ENCODE measurements at regions not wholly inside any gene's neighbourhood (a gene's known extent, or its start where the extent isn't known, plus 50 kb on each side); places are given as distances from the start of the nearest gene placed in this dataset.

DNA sequence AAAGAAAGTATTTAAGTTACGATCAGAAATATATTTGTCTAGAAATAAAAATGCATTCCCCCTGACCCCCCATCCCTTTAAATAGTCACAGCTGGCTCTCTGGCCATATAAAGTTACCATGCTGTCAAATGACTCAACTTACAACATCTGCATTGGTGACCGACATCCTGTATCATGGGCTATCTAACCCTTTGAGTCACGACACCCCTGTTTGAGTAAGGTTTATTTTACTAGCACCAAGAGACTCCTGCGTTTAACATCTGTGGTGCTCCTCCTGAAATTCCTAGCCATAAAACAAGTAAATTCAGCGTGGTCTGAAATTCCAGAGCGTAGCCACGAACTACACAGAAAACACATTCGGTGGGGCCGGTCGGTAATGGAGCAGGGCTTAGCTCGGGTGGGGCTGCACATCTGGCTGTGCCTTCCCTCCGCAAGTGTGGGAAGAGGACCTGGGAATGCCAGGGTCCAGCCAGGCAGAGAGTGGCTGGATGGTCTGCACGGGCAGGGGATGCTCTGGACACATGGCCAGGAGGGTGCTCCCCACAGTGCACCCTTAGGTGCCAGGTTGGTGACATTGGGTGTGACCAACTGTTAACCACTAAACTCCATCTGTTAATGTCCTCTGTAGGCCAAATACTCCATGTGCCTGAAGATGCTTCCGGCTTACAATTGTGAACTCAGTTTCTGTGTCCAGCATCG lies 53.0 kb upstream of the CLDN14 start:
- WGBS, 2 experiments (ENCODE audit: insufficient coverage in 2 of 2): 92 to 94% methylated on average over 13 to 14 of the region's 15 CpGs
- no peaks in the 10 kb centered on the region for H3K4me1 ChIP-seq (ENCODE audit: control insufficient read depth, insufficient read depth, low read length, poor library complexity, severe bottlenecking)
- no peaks in the 10 kb centered on the region for H3K9me3 ChIP-seq (ENCODE audit: control insufficient read depth, low read length)
- no peaks in the 10 kb centered on the region for H3K36me3 ChIP-seq (ENCODE audit: control insufficient read depth, insufficient read depth, low read length)
- H3K27ac ChIP-seq (ENCODE audit: low read depth, low read length, severe bottlenecking): no peak overlapping the region
- no peak overlapping the region for H3K4me3 ChIP-seq (ENCODE audit: extremely low read depth, insufficient read depth, low read length, poor library complexity, severe bottlenecking)

DNA sequence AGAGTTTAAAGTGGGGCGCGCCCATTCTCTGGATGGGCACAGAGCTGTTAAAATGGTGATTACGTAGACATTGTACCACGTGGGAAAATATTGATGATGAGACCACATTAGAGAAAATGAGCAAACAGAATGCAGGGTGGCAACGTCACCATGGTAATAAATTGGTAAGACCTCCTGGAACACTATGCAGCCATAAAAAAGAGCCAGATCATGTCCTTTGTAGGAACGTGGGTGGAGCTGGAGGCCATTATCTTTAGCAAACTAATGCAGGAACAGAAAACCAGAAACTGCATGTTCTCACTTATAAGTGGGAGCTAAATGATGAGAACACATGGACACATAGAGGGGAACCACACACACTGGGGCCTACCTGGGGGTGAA lies 53.5 kb upstream of the CLDN14 start:
- WGBS, 2 experiments (ENCODE audit: insufficient coverage in 2 of 2): 78 to 90% methylated on average over 5 to 6 of the region's 6 CpGs
- no peak overlapping the region for H3K4me3 ChIP-seq (ENCODE audit: extremely low read depth, insufficient read depth, low read length, poor library complexity, severe bottlenecking)
- no peak overlapping the region for H3K27ac ChIP-seq (ENCODE audit: low read depth, low read length, severe bottlenecking)
- H3K36me3 ChIP-seq (ENCODE audit: control insufficient read depth, insufficient read depth, low read length): no peaks in the 10 kb centered on the region
- no peaks in the 10 kb centered on the region for H3K9me3 ChIP-seq (ENCODE audit: control insufficient read depth, low read length)
- no peaks in the 10 kb centered on the region for H3K4me1 ChIP-seq (ENCODE audit: control insufficient read depth, insufficient read depth, low read length, poor library complexity, severe bottlenecking)

GRCh38 chr21:36534656-36535055 lies 54.7 kb upstream of the CLDN14 start:
- Histone ChIP-seq H3K9me3 (ENCODE audit: control insufficient read depth, low read length) (no peaks in the 10 kb centered on the region), H3K27ac (ENCODE audit: low read depth, low read length, severe bottlenecking) (no peak overlapping the region), H3K4me3 (ENCODE audit: extremely low read depth, insufficient read depth, low read length, poor library complexity, severe bottlenecking) (no peak overlapping the region), H3K4me1 (ENCODE audit: control insufficient read depth, insufficient read depth, low read length, poor library complexity, severe bottlenecking) (no peaks in the 10 kb centered on the region), H3K36me3 (ENCODE audit: control insufficient read depth, insufficient read depth, low read length) (no peaks in the 10 kb centered on the region)
- WGBS, 2 experiments (ENCODE audit: insufficient coverage in 2 of 2): 100% methylated on average over 1 of the region's 3 CpGs; no CpG with 5 or more reads in 1 of the 2 experiments

GRCh38 chr21:36535618-36536241 lies 55.8 kb upstream of the CLDN14 start:
- no peak overlapping the region for H3K4me3 ChIP-seq (ENCODE audit: extremely low read depth, insufficient read depth, low read length, poor library complexity, severe bottlenecking)
- H3K27ac ChIP-seq (ENCODE audit: low read depth, low read length, severe bottlenecking): no peak overlapping the region
- no peaks in the 10 kb centered on the region for H3K9me3 ChIP-seq (ENCODE audit: control insufficient read depth, low read length)
- no peaks in the 10 kb centered on the region for H3K36me3 ChIP-seq (ENCODE audit: control insufficient read depth, insufficient read depth, low read length)
- no peaks in the 10 kb centered on the region for H3K4me1 ChIP-seq (ENCODE audit: control insufficient read depth, insufficient read depth, low read length, poor library complexity, severe bottlenecking)
- 56 to 59% methylated on average over 3 of the region's 6 CpGs for WGBS, 2 experiments (ENCODE audit: insufficient coverage in 2 of 2)

DNA sequence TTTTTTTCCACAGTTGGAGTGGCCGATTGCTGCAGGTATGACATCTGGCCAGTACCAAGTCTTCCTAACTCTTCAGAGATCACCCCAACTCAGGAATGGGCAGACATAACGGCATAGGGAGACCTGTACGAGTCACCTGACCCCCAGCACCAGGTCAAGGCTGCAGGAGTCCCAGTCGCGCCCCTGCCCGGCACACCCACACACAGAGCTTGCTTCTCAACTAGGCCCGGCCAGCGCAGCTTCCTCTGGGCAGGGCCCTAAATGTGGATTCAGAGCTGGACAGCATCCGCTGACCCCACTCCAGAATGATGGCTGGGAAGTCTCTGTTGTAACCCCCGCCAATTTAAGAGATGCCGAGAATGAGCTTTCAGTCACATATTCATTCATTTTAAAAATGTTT lies 58.8 kb upstream of the CLDN14 start:
- 90 to 100% methylated on average over 2 to 6 of the region's 11 CpGs for WGBS, 2 experiments (ENCODE audit: insufficient coverage in 2 of 2)
- H3K4me1 ChIP-seq (ENCODE audit: control insufficient read depth, insufficient read depth, low read length, poor library complexity, severe bottlenecking): no peaks in the 10 kb centered on the region
- H3K27ac ChIP-seq (ENCODE audit: low read depth, low read length, severe bottlenecking): no peak overlapping the region
- H3K9me3 ChIP-seq (ENCODE audit: control insufficient read depth, low read length): no peaks in the 10 kb centered on the region
- no peaks in the 10 kb centered on the region for H3K36me3 ChIP-seq (ENCODE audit: control insufficient read depth, insufficient read depth, low read length)
- no peak overlapping the region for H3K4me3 ChIP-seq (ENCODE audit: extremely low read depth, insufficient read depth, low read length, poor library complexity, severe bottlenecking)

- H3K4me1 ChIP-seq (ENCODE audit: control insufficient read depth, insufficient read depth, low read length, poor library complexity, severe bottlenecking): no peaks in the 10 kb centered on the region
- WGBS, 2 experiments (ENCODE audit: insufficient coverage in 2 of 2): 92 to 97% methylated on average over 6 of the region's 6 CpGs
- H3K4me3 ChIP-seq (ENCODE audit: extremely low read depth, insufficient read depth, low read length, poor library complexity, severe bottlenecking): no peak overlapping the region
- H3K36me3 ChIP-seq (ENCODE audit: control insufficient read depth, insufficient read depth, low read length): no peaks in the 10 kb centered on the region
- no peaks in the 10 kb centered on the region for H3K9me3 ChIP-seq (ENCODE audit: control insufficient read depth, low read length)
- no peak overlapping the region for H3K27ac ChIP-seq (ENCODE audit: low read depth, low read length, severe bottlenecking)
These were observed 59.7 kb upstream of the CLDN14 start for GRCh38 chr21:36539434-36540150.

GRCh38 chr21:36540700-36541099 lies 60.8 kb upstream of the CLDN14 start:
- Histone ChIP-seq H3K4me1 (ENCODE audit: control insufficient read depth, insufficient read depth, low read length, poor library complexity, severe bottlenecking) (no peaks in the 10 kb centered on the region), H3K9me3 (ENCODE audit: control insufficient read depth, low read length) (no peaks in the 10 kb centered on the region)

DNA sequence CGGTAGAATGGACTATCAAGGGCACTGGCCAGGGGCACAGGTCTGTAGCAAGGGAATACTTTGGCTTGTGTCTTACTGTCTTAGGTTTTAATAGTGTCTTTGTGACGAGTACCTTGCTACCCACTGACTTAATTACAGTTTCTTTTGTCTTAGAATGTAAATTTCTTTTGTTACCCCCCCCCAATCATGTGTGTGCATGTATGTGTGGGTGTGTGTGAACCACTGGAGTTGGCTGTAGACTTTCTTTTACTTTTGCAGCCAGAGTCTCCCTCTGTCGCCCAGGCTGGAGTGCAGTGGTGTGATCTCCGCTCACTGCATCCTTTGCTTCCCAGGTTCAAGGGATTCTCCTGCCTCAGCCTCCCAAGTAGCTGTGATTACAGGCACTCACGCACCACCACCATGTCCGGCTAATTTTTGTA lies 61.8 kb upstream of the CLDN14 start:
- Histone ChIP-seq H3K4me3 (ENCODE audit: extremely low read depth, insufficient read depth, low read length, poor library complexity, severe bottlenecking) (no peak overlapping the region), H3K36me3 (ENCODE audit: control insufficient read depth, insufficient read depth, low read length) (no peaks in the 10 kb centered on the region), H3K9me3 (ENCODE audit: control insufficient read depth, low read length) (no peaks in the 10 kb centered on the region), H3K4me1 (ENCODE audit: control insufficient read depth, insufficient read depth, low read length, poor library complexity, severe bottlenecking) (no peaks in the 10 kb centered on the region), H3K27ac (ENCODE audit: low read depth, low read length, severe bottlenecking) (no peak overlapping the region)
- WGBS, 2 experiments (ENCODE audit: insufficient coverage in 2 of 2): 87 to 92% methylated on average over 4 to 5 of the region's 6 CpGs

More at GRCh38 chr21:36540700-36541099, 60.8 kb upstream of the CLDN14 start:
- Histone ChIP-seq H3K36me3 (ENCODE audit: control insufficient read depth, insufficient read depth, low read length) (no peaks in the 10 kb centered on the region), H3K27ac (ENCODE audit: low read depth, low read length, severe bottlenecking) (no peak overlapping the region), H3K4me3 (ENCODE audit: extremely low read depth, insufficient read depth, low read length, poor library complexity, severe bottlenecking) (no peak overlapping the region)

GRCh38 chr21:36542312-36543101 lies 62.6 kb upstream of the CLDN14 start:
- no peaks in the 10 kb centered on the region for H3K9me3 ChIP-seq (ENCODE audit: control insufficient read depth, low read length)
- H3K4me3 ChIP-seq (ENCODE audit: extremely low read depth, insufficient read depth, low read length, poor library complexity, severe bottlenecking): no peak overlapping the region
- H3K27ac ChIP-seq (ENCODE audit: low read depth, low read length, severe bottlenecking): no peak overlapping the region
- no peaks in the 10 kb centered on the region for H3K36me3 ChIP-seq (ENCODE audit: control insufficient read depth, insufficient read depth, low read length)
- H3K4me1 ChIP-seq (ENCODE audit: control insufficient read depth, insufficient read depth, low read length, poor library complexity, severe bottlenecking): no peaks in the 10 kb centered on the region
- WGBS, 2 experiments (ENCODE audit: insufficient coverage in 2 of 2): 24 to 25% methylated on average over 26 to 28 of the region's 34 CpGs

GRCh38 chr21:36543924-36544323 lies 64.0 kb upstream of the CLDN14 start:
- no peaks in the 10 kb centered on the region for H3K36me3 ChIP-seq (ENCODE audit: control insufficient read depth, insufficient read depth, low read length)
- no peaks in the 10 kb centered on the region for H3K4me1 ChIP-seq (ENCODE audit: control insufficient read depth, insufficient read depth, low read length, poor library complexity, severe bottlenecking)
- H3K4me3 ChIP-seq (ENCODE audit: extremely low read depth, insufficient read depth, low read length, poor library complexity, severe bottlenecking): no peak overlapping the region
- 86 to 92% methylated on average over 3 to 4 of the region's 4 CpGs for WGBS, 2 experiments (ENCODE audit: insufficient coverage in 2 of 2)
- no peaks in the 10 kb centered on the region for H3K9me3 ChIP-seq (ENCODE audit: control insufficient read depth, low read length)
- H3K27ac ChIP-seq (ENCODE audit: low read depth, low read length, severe bottlenecking): no peak overlapping the region
